Uterus (tissue), 3 donors: ENCODE measurements at regions not wholly inside any gene's neighbourhood (a gene's known extent, or its start where the extent isn't known, plus 50 kb on each side); places are given as distances from the start of the nearest gene placed in this dataset.
"Not testable (repeated sequence)": the region's sequence is repeated elsewhere in the genome, so short reads cannot be mapped to it uniquely, and the experiment has no call there.

Experiments used
- DNase-seq, 2 donors: peaks; one replicate each; pipeline ENCODE4 v3.0.0-alpha.2; 2019 to 2020
- H3K27ac ChIP-seq, 2 donors: fragments of 200-600 bp; sonication (generic); 1 replicate in 1 of 2; 2 replicates in 1 of 2; pipeline ENCODE4 v1.5.1; 2016 to 2018
- H3K27me3 ChIP-seq, 2 donors: fragments of 200-600 bp; sonication (generic); one replicate each; pipeline ENCODE4 v1.5.1; 2018 to 2019; ENCODE audit warnings: control low read depth in 1 of 2
- H3K36me3 ChIP-seq, 2 donors: fragments of 200-600 bp; sonication (generic); one replicate each; pipeline ENCODE4 v1.5.1; 2019; ENCODE audit warnings: control low read depth in 1 of 2
- H3K4me1 ChIP-seq, 2 donors: fragments of 200-600 bp; sonication (generic); one replicate each; pipeline ENCODE4 v1.5.1; 2018 to 2019; ENCODE audit warnings: control low read depth in 1 of 2
- H3K4me3 ChIP-seq, 2 donors: fragments of 200-600 bp; sonication (generic); 1 replicate in 1 of 2; 2 replicates in 1 of 2; pipeline ENCODE4 v1.5.1; 2018 to 2019; ENCODE audit warnings: mild to moderate bottlenecking in 1 of 2
- H3K9me3 ChIP-seq, 2 donors: fragments of 200-600 bp; sonication (generic); one replicate each; pipeline ENCODE4 v1.5.1; 2019; ENCODE audit warnings: control low read depth in 1 of 2
- POLR2A ChIP-seq, 2 donors: fragments of 450-650 bp; IDR thresholded peaks; one replicate each; pipeline ENCODE4 v1.6.1; 2016; ENCODE audit warnings: antibody characterized with exemption in 2 of 2, mild to moderate bottlenecking in 1 of 2, moderate library complexity in 1 of 2
- intact Hi-C: fragments of 100-400 bp; cut with DNase I; formaldehyde crosslinking; loops from one replicate; pipeline ENCODE4 v1.15.1; 2023; ENCODE audit warnings: low total_unique reads
- TF ChIP-seq, protein P1 (sequence below), 4 experiments: fragments of 200-600 bp in 2 of 4; fragments of 450-650 bp in 2 of 4; sonication (generic) in 2 of 4; IDR thresholded peaks; one replicate each; pipeline ENCODE4 v1.5.1; 2016 to 2019; ENCODE audit warnings: antibody characterized with exemption in 4 of 4, mild to moderate bottlenecking in 2 of 4, moderate library complexity in 1 of 4
- donor health status: DM: yes; HTN: yes; CAD: no.

GRCh38 chr4:32929796-32930699 is 2209.9 kb downstream of the PCDH7 start:
- TF ChIP-seq POLR2A (IDR thresholded peaks at IDR 0.05), result no peak
- TF ChIP-seq, protein P1, sequence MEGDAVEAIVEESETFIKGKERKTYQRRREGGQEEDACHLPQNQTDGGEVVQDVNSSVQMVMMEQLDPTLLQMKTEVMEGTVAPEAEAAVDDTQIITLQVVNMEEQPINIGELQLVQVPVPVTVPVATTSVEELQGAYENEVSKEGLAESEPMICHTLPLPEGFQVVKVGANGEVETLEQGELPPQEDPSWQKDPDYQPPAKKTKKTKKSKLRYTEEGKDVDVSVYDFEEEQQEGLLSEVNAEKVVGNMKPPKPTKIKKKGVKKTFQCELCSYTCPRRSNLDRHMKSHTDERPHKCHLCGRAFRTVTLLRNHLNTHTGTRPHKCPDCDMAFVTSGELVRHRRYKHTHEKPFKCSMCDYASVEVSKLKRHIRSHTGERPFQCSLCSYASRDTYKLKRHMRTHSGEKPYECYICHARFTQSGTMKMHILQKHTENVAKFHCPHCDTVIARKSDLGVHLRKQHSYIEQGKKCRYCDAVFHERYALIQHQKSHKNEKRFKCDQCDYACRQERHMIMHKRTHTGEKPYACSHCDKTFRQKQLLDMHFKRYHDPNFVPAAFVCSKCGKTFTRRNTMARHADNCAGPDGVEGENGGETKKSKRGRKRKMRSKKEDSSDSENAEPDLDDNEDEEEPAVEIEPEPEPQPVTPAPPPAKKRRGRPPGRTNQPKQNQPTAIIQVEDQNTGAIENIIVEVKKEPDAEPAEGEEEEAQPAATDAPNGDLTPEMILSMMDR (IDR thresholded peaks at IDR 0.05), result no peak
- DNase-seq, result no peak
- Histone ChIP-seq H3K4me3 (no peak overlapping the region), H3K9me3 (no peaks in the 10 kb centered on the region), H3K27ac (no peak overlapping the region), H3K4me1 (no peaks in the 10 kb centered on the region), H3K27me3 (no peaks in the 10 kb centered on the region), H3K36me3 (no peaks in the 10 kb centered on the region)
- intact Hi-C loops, result no loop called here

DNA sequence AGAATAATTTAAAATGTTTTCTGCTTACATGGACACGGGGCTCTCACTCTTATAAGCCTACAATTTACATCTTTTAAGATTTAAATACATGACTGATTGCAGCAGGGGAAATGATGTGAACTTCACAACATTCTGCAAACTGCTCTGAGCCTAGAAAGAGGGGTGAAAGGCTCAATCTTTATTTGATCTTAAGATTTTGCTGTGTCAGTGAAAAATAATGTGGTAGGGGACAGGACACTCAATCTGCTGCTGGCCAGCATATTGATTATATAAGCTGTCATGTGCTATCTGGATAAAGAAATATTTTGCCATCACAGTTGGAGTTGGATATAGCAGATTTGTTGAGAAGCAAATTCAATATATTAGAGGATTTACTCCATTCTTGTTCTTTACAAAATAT is 2210.5 kb downstream of the PCDH7 start:
- DNase-seq, result no peak
- Histone ChIP-seq H3K27ac (no peak overlapping the region), H3K4me1 (no peaks in the 10 kb centered on the region), H3K27me3 (no peaks in the 10 kb centered on the region), H3K36me3 (no peaks in the 10 kb centered on the region), H3K4me3 (no peak overlapping the region), H3K9me3 (no peaks in the 10 kb centered on the region)
- intact Hi-C loops, result no loop called here
- TF ChIP-seq, protein P1 (IDR thresholded peaks at IDR 0.05), result no peak
- TF ChIP-seq POLR2A (IDR thresholded peaks at IDR 0.05), result no peak

- no peak overlapping the region for H3K27ac ChIP-seq
- intact Hi-C loops, result no loop called here
These were observed 2211.3 kb downstream of the PCDH7 start for GRCh38 chr4:32931475-32931874.

GRCh38 chr4:32932156-32932555 is 2212.0 kb downstream of the PCDH7 start:
- intact Hi-C loops, result no loop called here
- H3K4me3 ChIP-seq, result no peak overlapping the region
- no peaks in the 10 kb centered on the region for H3K4me1 ChIP-seq
- no peaks in the 10 kb centered on the region for H3K36me3 ChIP-seq
- TF ChIP-seq, protein P1 (IDR thresholded peaks at IDR 0.05), result no peak
- no peak for TF ChIP-seq POLR2A (IDR thresholded peaks at IDR 0.05)
- H3K27ac ChIP-seq, result no peak overlapping the region
- H3K27me3 ChIP-seq, result no peaks in the 10 kb centered on the region
- DNase-seq, result no peak
- H3K9me3 ChIP-seq, result no peaks in the 10 kb centered on the region

More at GRCh38 chr4:32931475-32931874, 2211.3 kb downstream of the PCDH7 start:
- no peak for DNase-seq
- Histone ChIP-seq H3K27me3 (no peaks in the 10 kb centered on the region), H3K9me3 (no peaks in the 10 kb centered on the region), H3K4me3 (no peak overlapping the region), H3K4me1 (no peaks in the 10 kb centered on the region), H3K36me3 (no peaks in the 10 kb centered on the region)
- no peak for TF ChIP-seq POLR2A (IDR thresholded peaks at IDR 0.05)
- TF ChIP-seq, protein P1 (IDR thresholded peaks at IDR 0.05), result no peak

DNA sequence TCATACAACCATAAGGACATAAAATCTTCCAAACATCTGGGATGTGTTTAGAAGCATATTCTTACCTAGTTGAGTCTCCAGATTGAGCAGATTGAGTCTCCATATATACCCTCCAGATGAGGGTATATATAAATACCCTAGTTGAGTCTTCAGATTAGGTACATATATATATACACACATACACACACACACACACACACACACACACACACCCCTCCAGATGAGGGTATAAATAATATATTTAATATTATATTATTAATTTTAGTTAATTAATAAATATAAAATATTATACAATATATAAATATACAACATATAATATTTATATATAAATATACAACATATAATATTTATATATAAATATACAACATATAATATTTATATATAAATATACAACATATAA is 2219.1 kb downstream of the PCDH7 start:
- intact Hi-C loops, DNase-seq, H3K4me3 ChIP-seq: not testable (repeated sequence)

More for the DNA sequence above, 2219.1 kb downstream of the PCDH7 start:
- H3K27ac ChIP-seq, H3K36me3 ChIP-seq, H3K27me3 ChIP-seq, H3K9me3 ChIP-seq, H3K4me1 ChIP-seq: not testable (repeated sequence)
